ENCODE measurements at regions not wholly inside any gene's neighbourhood (a gene's known extent, or its start where the extent isn't known, plus 50 kb on each side); places are given as distances from the start of the nearest gene placed in this dataset.

GRCh38 chr11:134597452-134597851 lies 185.4 kb upstream of the B3GAT1 start:
- no peak for TF ChIP-seq CTCF (IDR thresholded peaks at IDR 0.05)
- TF ChIP-seq POLR2A (IDR thresholded peaks at IDR 0.05) = no peak

All from thyroid gland (tissue), 4 donors.